Astrocyte (in vitro differentiated cells and primary cell): ENCODE measurements at regions not wholly inside any gene's neighbourhood (a gene's known extent, or its start where the extent isn't known, plus 50 kb on each side); places are given as distances from the start of the nearest gene placed in this dataset.

Experiments
- DNase-seq: peaks from one replicate; pipeline ENCODE4 v3.0.0-alpha.2; 2010; ENCODE audit warnings: low read depth
- FAIRE-seq: peaks from 2 replicates; lab custom pipeline; 2011; peaks lifted over from hg19 to GRCh38; lab: Jason Lieb, UNC
- H2AFZ ChIP-seq: 2 replicates; pipeline ENCODE4 v1.6.0; 2012; ENCODE audit warnings: low read depth, low read length, inconsistent platforms
- H3K27ac ChIP-seq: 2 replicates; pipeline ENCODE4 v1.5.1; 2011; ENCODE audit warnings: low read depth, low read length, inconsistent platforms
- H3K27me3 ChIP-seq: 2 replicates; pipeline ENCODE4 v1.6.0; 2011; ENCODE audit warnings: low read length, inconsistent platforms; ENCODE audit not compliant: insufficient read depth
- H3K36me3 ChIP-seq: 2 replicates; pipeline ENCODE4 v1.5.1; 2011; ENCODE audit warnings: low read length, inconsistent platforms; ENCODE audit not compliant: insufficient read depth
- H3K4me1 ChIP-seq: 2 replicates; pipeline ENCODE4 v1.5.1; 2011; ENCODE audit warnings: low read length, inconsistent platforms; ENCODE audit not compliant: insufficient read depth
- H3K4me2 ChIP-seq: 2 replicates; pipeline ENCODE4 v1.6.0; 2012; ENCODE audit warnings: low read length, inconsistent platforms
- H3K4me3 ChIP-seq: 2 replicates; pipeline ENCODE4 v1.5.1; 2011; ENCODE audit warnings: low read depth, mild to moderate bottlenecking, low read length, inconsistent platforms; ENCODE audit not compliant: insufficient read depth
- H3K79me2 ChIP-seq: 2 replicates; pipeline ENCODE4 v1.6.0; 2012; ENCODE audit warnings: mild to moderate bottlenecking, low read length, inconsistent platforms; ENCODE audit not compliant: insufficient read depth
- H3K9ac ChIP-seq: 2 replicates; pipeline ENCODE4 v1.6.0; 2012; ENCODE audit warnings: mild to moderate bottlenecking, low read length, inconsistent platforms
- H3K9me3 ChIP-seq: 2 replicates; pipeline ENCODE4 v1.5.1; 2012; ENCODE audit warnings: low read depth, mild to moderate bottlenecking, low read length, inconsistent platforms; ENCODE audit not compliant: insufficient read depth
- H4K20me1 ChIP-seq: 2 replicates; pipeline ENCODE4 v1.6.0; 2012; ENCODE audit warnings: low read length, inconsistent platforms; ENCODE audit not compliant: insufficient read depth
- H3K27ac Mint-ChIP-seq: one replicate; pipeline ENCODE4 v1.8.0; 2021; ENCODE audit warnings: mild to moderate bottlenecking, mixed read lengths; ENCODE audit not compliant: unreplicated experiment
- H3K27me3 Mint-ChIP-seq: one replicate; pipeline ENCODE4 v1.8.0; 2021; ENCODE audit warnings: low read depth, mixed read lengths; ENCODE audit not compliant: unreplicated experiment
- H3K36me3 Mint-ChIP-seq: one replicate; pipeline ENCODE4 v1.8.0; 2021; ENCODE audit warnings: low read depth, mixed read lengths; ENCODE audit not compliant: unreplicated experiment
- H3K4me1 Mint-ChIP-seq: one replicate; pipeline ENCODE4 v1.8.0; 2021; ENCODE audit warnings: low read depth, mixed read lengths; ENCODE audit not compliant: unreplicated experiment
- H3K4me3 Mint-ChIP-seq: one replicate; pipeline ENCODE4 v1.8.0; 2021; ENCODE audit warnings: mild to moderate bottlenecking, moderate library complexity, mixed read lengths; ENCODE audit not compliant: unreplicated experiment
- H3K9me3 Mint-ChIP-seq: one replicate; pipeline ENCODE4 v1.8.0; 2021; ENCODE audit warnings: mild to moderate bottlenecking, mixed read lengths; ENCODE audit not compliant: unreplicated experiment
- EZH2 ChIP-seq: IDR thresholded peaks from 2 replicates; pipeline ENCODE4 v1.6.1; 2012; ENCODE audit warnings: mild to moderate bottlenecking, low read length, inconsistent platforms; ENCODE audit not compliant: insufficient read depth
- TF ChIP-seq, protein P1 (sequence below): IDR thresholded peaks from 2 replicates; pipeline ENCODE4 v1.5.1; 2011; ENCODE audit warnings: low read depth, mild to moderate bottlenecking, inconsistent platforms, low read length, moderate library complexity; ENCODE audit not compliant: insufficient read depth

DNA sequence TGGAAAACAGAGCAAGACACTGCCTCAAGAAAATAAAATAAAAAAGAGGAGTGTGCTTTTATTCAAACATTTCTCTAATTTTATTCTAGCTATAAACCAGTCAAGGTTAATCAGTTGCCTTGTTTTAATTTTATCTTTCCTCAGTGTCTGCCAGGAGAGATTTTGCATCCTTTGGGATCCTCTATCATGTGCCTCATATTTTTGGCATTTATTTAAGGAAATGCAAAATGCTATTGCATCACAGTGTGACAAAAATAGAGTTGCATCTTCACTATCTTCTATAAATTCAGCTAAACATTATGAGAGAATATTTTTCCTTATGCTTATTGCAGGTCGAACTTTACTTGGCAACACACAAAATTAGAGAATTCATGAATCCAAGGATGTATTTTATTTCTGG, 639.0 kb upstream of the KLF12 start:
- no peak overlapping the region for H3K4me3 Mint-ChIP-seq
- H4K20me1 ChIP-seq, result no peaks in the 10 kb centered on the region
- H3K4me3 ChIP-seq, result no peak overlapping the region
- H3K27me3 ChIP-seq, result no peaks in the 10 kb centered on the region
- H3K27ac Mint-ChIP-seq, result no peak overlapping the region
- no peak for DNase-seq
- H3K27ac ChIP-seq, result no peak overlapping the region
- H3K36me3 ChIP-seq, result no peaks in the 10 kb centered on the region
- H3K27me3 Mint-ChIP-seq, result no peaks in the 10 kb centered on the region
- no peak overlapping the region for H2AFZ ChIP-seq
- H3K9me3 Mint-ChIP-seq, result no peaks in the 10 kb centered on the region
- FAIRE-seq, result peak; percentile 34
- H3K9me3 ChIP-seq, result no peaks in the 10 kb centered on the region
- no peaks in the 10 kb centered on the region for H3K36me3 Mint-ChIP-seq
- H3K4me1 ChIP-seq, result peaks cover 30% of the 10 kb centered on the region
- H3K79me2 ChIP-seq, result no peaks in the 10 kb centered on the region
- TF ChIP-seq EZH2, result no peak
- TF ChIP-seq, protein P1, sequence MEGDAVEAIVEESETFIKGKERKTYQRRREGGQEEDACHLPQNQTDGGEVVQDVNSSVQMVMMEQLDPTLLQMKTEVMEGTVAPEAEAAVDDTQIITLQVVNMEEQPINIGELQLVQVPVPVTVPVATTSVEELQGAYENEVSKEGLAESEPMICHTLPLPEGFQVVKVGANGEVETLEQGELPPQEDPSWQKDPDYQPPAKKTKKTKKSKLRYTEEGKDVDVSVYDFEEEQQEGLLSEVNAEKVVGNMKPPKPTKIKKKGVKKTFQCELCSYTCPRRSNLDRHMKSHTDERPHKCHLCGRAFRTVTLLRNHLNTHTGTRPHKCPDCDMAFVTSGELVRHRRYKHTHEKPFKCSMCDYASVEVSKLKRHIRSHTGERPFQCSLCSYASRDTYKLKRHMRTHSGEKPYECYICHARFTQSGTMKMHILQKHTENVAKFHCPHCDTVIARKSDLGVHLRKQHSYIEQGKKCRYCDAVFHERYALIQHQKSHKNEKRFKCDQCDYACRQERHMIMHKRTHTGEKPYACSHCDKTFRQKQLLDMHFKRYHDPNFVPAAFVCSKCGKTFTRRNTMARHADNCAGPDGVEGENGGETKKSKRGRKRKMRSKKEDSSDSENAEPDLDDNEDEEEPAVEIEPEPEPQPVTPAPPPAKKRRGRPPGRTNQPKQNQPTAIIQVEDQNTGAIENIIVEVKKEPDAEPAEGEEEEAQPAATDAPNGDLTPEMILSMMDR, result no peak
- H3K9ac ChIP-seq, result no peak overlapping the region
- peaks cover 21% of the 10 kb centered on the region for H3K4me1 Mint-ChIP-seq
- no peak overlapping the region for H3K4me2 ChIP-seq

DNA sequence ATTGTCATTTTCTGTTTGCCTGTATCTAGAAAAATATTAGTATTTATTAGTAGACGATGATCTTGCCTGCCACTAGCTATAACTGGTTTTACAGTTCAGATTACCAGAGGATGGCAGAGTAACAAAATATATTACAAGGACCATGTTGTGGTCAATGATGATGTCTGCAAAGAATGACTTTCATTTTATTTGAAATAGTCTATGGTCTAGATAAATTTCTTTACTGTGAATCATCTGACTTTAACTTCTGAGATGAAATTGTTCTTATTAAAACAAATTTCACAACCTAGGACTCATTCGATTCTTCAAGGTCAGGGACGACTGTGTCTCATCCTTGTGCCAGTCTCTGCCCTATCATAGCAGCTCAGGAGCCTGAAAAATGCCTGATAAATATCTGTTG, 637.8 kb upstream of the KLF12 start:
- no peaks in the 10 kb centered on the region for H3K9me3 Mint-ChIP-seq
- Histone ChIP-seq H3K4me2 (peak overlapping the region; percentile 60), H3K27ac (peak overlapping the region; percentile 85), H3K4me3 (no peak overlapping the region), H3K9me3 (no peaks in the 10 kb centered on the region), H3K4me1 (peaks cover 30% of the 10 kb centered on the region), H4K20me1 (no peaks in the 10 kb centered on the region), H3K9ac (peak overlapping the region; percentile 65), H3K79me2 (no peaks in the 10 kb centered on the region), H3K36me3 (no peaks in the 10 kb centered on the region), H2AFZ (no peak overlapping the region), H3K27me3 (no peaks in the 10 kb centered on the region)
- peak; percentile 83 for DNase-seq
- TF ChIP-seq, protein P1, result no peak
- no peak for TF ChIP-seq EZH2
- H3K4me3 Mint-ChIP-seq, result no peak overlapping the region
- H3K27ac Mint-ChIP-seq, result peak overlapping the region; percentile 99
- H3K27me3 Mint-ChIP-seq, result no peaks in the 10 kb centered on the region
- H3K36me3 Mint-ChIP-seq, result no peaks in the 10 kb centered on the region
- peak; percentile 73 for FAIRE-seq
- peaks cover 21% of the 10 kb centered on the region for H3K4me1 Mint-ChIP-seq

DNA sequence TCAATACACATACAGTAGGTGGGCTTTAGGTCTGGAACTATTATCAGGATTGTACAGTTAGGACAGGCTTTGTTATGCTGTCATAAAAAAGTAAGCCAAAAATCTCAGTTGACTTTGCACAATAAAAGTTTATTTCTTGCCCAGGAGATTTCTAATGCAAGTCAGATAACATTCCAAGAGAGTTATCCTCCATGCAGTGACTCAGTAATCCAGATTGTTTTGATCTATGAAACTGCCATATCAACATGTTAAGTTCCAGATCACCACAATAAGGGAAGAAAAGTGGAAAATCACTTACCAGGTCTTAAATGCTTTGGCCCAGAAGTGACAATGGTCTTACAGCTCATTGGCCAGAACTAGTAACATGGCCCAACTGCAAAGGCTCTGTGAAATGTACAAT, 636.2 kb upstream of the KLF12 start:
- no peak for TF ChIP-seq EZH2
- TF ChIP-seq, protein P1, result no peak
- no peaks in the 10 kb centered on the region for H3K36me3 ChIP-seq
- FAIRE-seq (peak; percentile 99), DNase-seq (peak; percentile 93)
- no peaks in the 10 kb centered on the region for H4K20me1 ChIP-seq
- H2AFZ ChIP-seq, result no peak overlapping the region
- H3K4me3 ChIP-seq, result no peak overlapping the region
- H3K79me2 ChIP-seq, result no peaks in the 10 kb centered on the region
- no peak overlapping the region for H3K4me3 Mint-ChIP-seq
- H3K9me3 Mint-ChIP-seq, result no peaks in the 10 kb centered on the region
- peak overlapping the region; percentile 63 for H3K9ac ChIP-seq
- H3K27me3 Mint-ChIP-seq, result no peaks in the 10 kb centered on the region
- H3K4me1 ChIP-seq, result peaks cover 30% of the 10 kb centered on the region
- no peaks in the 10 kb centered on the region for H3K27me3 ChIP-seq
- H3K27ac Mint-ChIP-seq, result peak overlapping the region; percentile 8
- no peaks in the 10 kb centered on the region for H3K9me3 ChIP-seq
- peaks cover 21% of the 10 kb centered on the region for H3K4me1 Mint-ChIP-seq
- peak overlapping the region; percentile 85 for H3K27ac ChIP-seq
- peak overlapping the region; percentile 42 for H3K4me2 ChIP-seq
- H3K36me3 Mint-ChIP-seq, result no peaks in the 10 kb centered on the region
